HEK293 (cell line): ENCODE measurements at regions not wholly inside any gene's neighbourhood (a gene's known extent, or its start where the extent isn't known, plus 50 kb on each side); places are given as distances from the start of the nearest gene placed in this dataset.

Experiments
- CTCF ChIA-PET: fragments of 350-600 bp; formaldehyde crosslinking; extraction: SDS; loops from one replicate; lab custom pipeline; 2021; ENCODE audit warnings: antibody characterized with exemption; lab: Yijun Ruan, JAX
- POLR2A ChIA-PET: fragments of 300-600 bp; formaldehyde crosslinking; extraction: SDS; loops from one replicate; lab custom pipeline; 2020; ENCODE audit warnings: antibody characterized with exemption, inconsistent platforms; lab: Yijun Ruan, JAX
- H3K27ac ChIP-seq: fragments of 200-500 bp; sonication (Bioruptor generic); 2 replicates; pipeline ENCODE4 v1.5.1; 2014; ENCODE audit warnings: low read depth, low read length, control low read depth, inconsistent platforms; ENCODE audit errors: extremely low read depth
- H3K36me3 ChIP-seq, 2 experiments: fragments of 200-500 bp in 1 of 2; sonication (Bioruptor generic) in 1 of 2; 1 replicate in 1 of 2; 2 replicates in 1 of 2; pipeline ENCODE4 v1.5.1; 2014 to 2017; ENCODE audit warnings: inconsistent platforms in 2 of 2, low read length in 2 of 2; ENCODE audit not compliant: control insufficient read depth in 2 of 2, insufficient read depth in 1 of 2
- H3K4me1 ChIP-seq: fragments of 200-500 bp; sonication (Bioruptor generic); 2 replicates; pipeline ENCODE4 v1.5.1; 2014; ENCODE audit warnings: mild to moderate bottlenecking, low read length, inconsistent platforms; ENCODE audit not compliant: control insufficient read depth, insufficient read depth
- H3K4me3 ChIP-seq: 2 replicates; pipeline ENCODE4 v1.5.1; 2011; ENCODE audit warnings: low read depth, mild to moderate bottlenecking, control low read depth, low read length, moderate library complexity
- H3K9me3 ChIP-seq: fragments of 200-500 bp; sonication (Bioruptor generic); 2 replicates; pipeline ENCODE4 v1.5.1; 2014; ENCODE audit warnings: low read depth, low read length, inconsistent platforms; ENCODE audit not compliant: control insufficient read depth, insufficient read depth
- BCL11B ChIP-seq: fragments of 450-650 bp; formaldehyde crosslinking; IDR thresholded peaks from 2 replicates; pipeline ENCODE4 v1.5.1; 2016; ENCODE audit warnings: low read depth, missing biosample characterization, missing genetic modification characterization
- BCL6B ChIP-seq: fragments of 450-650 bp; formaldehyde crosslinking; IDR thresholded peaks from 2 replicates; pipeline ENCODE4 v1.5.1; 2017; ENCODE audit warnings: missing biosample characterization, missing genetic modification characterization
- KLF7 ChIP-seq: fragments of 450-650 bp; formaldehyde crosslinking; IDR thresholded peaks from 2 replicates; pipeline ENCODE4 v1.5.1; 2016; ENCODE audit warnings: missing biosample characterization, missing genetic modification characterization, borderline replicate concordance
- OVOL3 ChIP-seq: fragments of 450-650 bp; formaldehyde crosslinking; IDR thresholded peaks from 2 replicates; pipeline ENCODE4 v1.5.1; 2016; ENCODE audit warnings: missing biosample characterization, missing genetic modification characterization
- PRDM1 ChIP-seq: fragments of 450-650 bp; formaldehyde crosslinking; IDR thresholded peaks from 2 replicates; pipeline ENCODE4; 2016; ENCODE audit warnings: missing biosample characterization, missing genetic modification characterization
- ZFP3 ChIP-seq: fragments of 450-650 bp; formaldehyde crosslinking; IDR thresholded peaks from 2 replicates; pipeline ENCODE4 v1.5.1; 2016; ENCODE audit warnings: low read depth, missing biosample characterization, missing genetic modification characterization
- ZNF10 ChIP-seq: fragments of 450-650 bp; formaldehyde crosslinking; IDR thresholded peaks from 2 replicates; pipeline ENCODE4 v1.5.1; 2017; ENCODE audit warnings: missing biosample characterization, missing genetic modification characterization
- ZNF112 ChIP-seq: fragments of 450-650 bp; formaldehyde crosslinking; IDR thresholded peaks from 2 replicates; pipeline ENCODE4 v1.5.0; 2017; ENCODE audit warnings: missing biosample characterization, missing genetic modification characterization
- ZNF184 ChIP-seq: fragments of 450-650 bp; IDR thresholded peaks from 2 replicates; pipeline ENCODE4 v1.5.1; 2018; ENCODE audit warnings: missing biosample characterization, mild to moderate bottlenecking, missing genetic modification characterization
- ZNF202 ChIP-seq: fragments of 450-650 bp; formaldehyde crosslinking; IDR thresholded peaks from 2 replicates; pipeline ENCODE4 v1.5.1; 2016; ENCODE audit warnings: missing biosample characterization, missing genetic modification characterization, borderline replicate concordance
- ZNF221 ChIP-seq: fragments of 450-650 bp; formaldehyde crosslinking; IDR thresholded peaks from 2 replicates; pipeline ENCODE4 v1.5.1; 2017; ENCODE audit warnings: missing biosample characterization, missing genetic modification characterization, borderline replicate concordance
- ZNF248 ChIP-seq: fragments of 450-650 bp; formaldehyde crosslinking; IDR thresholded peaks from 2 replicates; pipeline ENCODE4 v1.5.1; 2017; ENCODE audit warnings: missing biosample characterization, missing genetic modification characterization
- ZNF350 ChIP-seq: fragments of 450-650 bp; formaldehyde crosslinking; IDR thresholded peaks from 2 replicates; pipeline ENCODE4 v1.5.0; 2017; ENCODE audit warnings: missing biosample characterization, mild to moderate bottlenecking, missing genetic modification characterization
- ZNF366 ChIP-seq: fragments of 450-650 bp; formaldehyde crosslinking; conservative IDR thresholded peaks from 2 replicates; pipeline ENCODE4 v1.5.1; 2016; ENCODE audit warnings: missing biosample characterization, missing genetic modification characterization
- ZNF416 ChIP-seq: fragments of 450-650 bp; formaldehyde crosslinking; IDR thresholded peaks from 2 replicates; pipeline ENCODE4 v1.5.1; 2016; ENCODE audit warnings: missing biosample characterization, missing genetic modification characterization
- ZNF433 ChIP-seq: fragments of 450-650 bp; formaldehyde crosslinking; IDR thresholded peaks from 2 replicates; pipeline ENCODE4 v1.5.1; 2016; ENCODE audit warnings: missing biosample characterization, missing genetic modification characterization, low read depth
- ZNF585B ChIP-seq: fragments of 450-650 bp; formaldehyde crosslinking; IDR thresholded peaks from 2 replicates; pipeline ENCODE4 v1.5.1; 2016; ENCODE audit warnings: missing biosample characterization, missing genetic modification characterization
- ZNF624 ChIP-seq: fragments of 450-650 bp; formaldehyde crosslinking; IDR thresholded peaks from 2 replicates; pipeline ENCODE4 v1.5.1; 2017; ENCODE audit warnings: missing biosample characterization, missing genetic modification characterization
- ZNF837 ChIP-seq: fragments of 450-650 bp; formaldehyde crosslinking; IDR thresholded peaks from 2 replicates; pipeline ENCODE4 v1.5.1; 2016; ENCODE audit warnings: missing biosample characterization, missing genetic modification characterization
- ZNF843 ChIP-seq: fragments of 450-650 bp; formaldehyde crosslinking; IDR thresholded peaks from 2 replicates; pipeline ENCODE4 v1.5.1; 2016; ENCODE audit warnings: missing biosample characterization, missing genetic modification characterization
- TF ChIP-seq, protein P1 (sequence below): fragments of 450-650 bp; formaldehyde crosslinking; IDR thresholded peaks from 2 replicates; pipeline ENCODE4 v1.5.1; 2016; ENCODE audit warnings: missing biosample characterization, missing genetic modification characterization

GRCh38 chr6:170225852-170226417 is 64.9 kb downstream of the DLL1 start:
- H3K27ac ChIP-seq, result no peak overlapping the region
- H3K9me3 ChIP-seq, result no peaks in the 10 kb centered on the region
- ChIA-PET CTCF (no interaction called here), POLR2A (no interaction called here)
- no peaks in the 10 kb centered on the region for H3K4me1 ChIP-seq
- H3K4me3 ChIP-seq, result no peak overlapping the region
- no peak for TF ChIP-seq ZNF366 (tag by site-specific recombination)
- no peak for TF ChIP-seq ZNF248 (tag by site-specific recombination)
- no peak for TF ChIP-seq ZNF433 (tag by site-specific recombination)
- no peak for TF ChIP-seq OVOL3 (tag by site-specific recombination)
- no peak for TF ChIP-seq ZNF10 (tag by site-specific recombination)
- TF ChIP-seq ZNF112, result no peak
- no peaks in the 10 kb centered on the region for H3K36me3 ChIP-seq

DNA sequence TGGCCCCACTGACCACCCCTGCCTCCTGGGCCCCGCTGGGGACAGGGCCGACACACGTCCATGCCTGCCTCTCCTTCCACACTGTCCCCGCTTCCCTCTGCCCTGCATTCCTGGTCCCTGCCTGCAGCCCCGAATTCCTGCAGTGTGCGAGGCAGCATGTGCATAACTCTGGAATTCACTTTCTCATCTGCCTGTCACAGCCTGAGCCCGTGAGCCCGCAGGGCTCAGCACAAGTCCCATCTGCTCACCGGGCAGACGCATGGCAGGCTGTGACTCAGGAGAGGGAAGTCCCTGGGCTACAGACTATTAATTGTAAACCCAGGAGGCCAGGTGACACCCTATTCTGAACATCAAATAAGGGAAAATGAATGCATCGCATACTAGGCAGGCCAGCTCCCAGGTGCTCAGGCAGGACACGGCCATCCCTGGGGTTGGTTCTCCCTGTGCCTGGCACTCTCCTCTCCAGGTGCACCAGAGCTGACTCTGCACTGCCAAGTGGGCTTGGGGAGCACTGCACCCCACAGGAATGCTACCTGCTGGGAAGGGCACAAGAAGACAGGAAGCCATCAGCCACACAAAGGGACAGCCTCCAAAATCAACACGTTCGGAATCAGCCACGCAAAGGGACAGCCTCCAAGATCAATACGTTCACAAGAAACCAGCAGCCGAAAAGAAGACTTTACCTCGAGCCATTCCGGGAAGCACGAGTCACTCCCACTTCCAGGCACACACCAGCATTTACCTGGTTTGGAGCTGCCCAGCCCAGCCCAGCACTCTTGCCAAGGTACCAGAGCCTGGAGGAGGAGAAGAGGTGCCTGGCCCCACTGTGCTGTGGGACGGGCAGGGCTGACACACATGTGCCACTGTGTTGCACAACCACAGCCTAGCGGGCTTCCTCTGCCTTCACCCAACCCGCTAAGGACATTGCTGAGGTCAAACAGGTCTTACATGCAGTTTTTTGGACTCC is 65.9 kb downstream of the DLL1 start:
- Histone ChIP-seq H3K27ac (no peak overlapping the region), H3K9me3 (no peaks in the 10 kb centered on the region), H3K36me3 (no peaks in the 10 kb centered on the region), H3K4me1 (no peaks in the 10 kb centered on the region), H3K4me3 (no peak overlapping the region)
- ChIA-PET CTCF (interaction anchor here (0.7 kb wide), 1 partner anchor 107 kb away, joined by 3 read pairs; no protein-coding TSS in a partner anchor), POLR2A (no interaction called here)
- TF ChIP-seq ZFP3 (tag by site-specific recombination), result no peak
- no peak for TF ChIP-seq ZNF350 (tag by site-specific recombination)
- no peak for TF ChIP-seq ZNF221 (tag by site-specific recombination)
- no peak for TF ChIP-seq ZNF837
- TF ChIP-seq BCL11B (tag by site-specific recombination), result no peak
- no peak for TF ChIP-seq PRDM1
- TF ChIP-seq, protein P1, sequence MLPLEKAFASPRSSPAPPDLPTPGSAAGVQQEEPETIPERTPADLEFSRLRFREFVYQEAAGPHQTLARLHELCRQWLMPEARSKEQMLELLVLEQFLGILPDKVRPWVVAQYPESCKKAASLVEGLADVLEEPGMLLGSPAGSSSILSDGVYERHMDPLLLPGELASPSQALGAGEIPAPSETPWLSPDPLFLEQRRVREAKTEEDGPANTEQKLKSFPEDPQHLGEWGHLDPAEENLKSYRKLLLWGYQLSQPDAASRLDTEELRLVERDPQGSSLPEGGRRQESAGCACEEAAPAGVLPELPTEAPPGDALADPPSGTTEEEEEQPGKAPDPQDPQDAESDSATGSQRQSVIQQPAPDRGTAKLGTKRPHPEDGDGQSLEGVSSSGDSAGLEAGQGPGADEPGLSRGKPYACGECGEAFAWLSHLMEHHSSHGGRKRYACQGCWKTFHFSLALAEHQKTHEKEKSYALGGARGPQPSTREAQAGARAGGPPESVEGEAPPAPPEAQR (tag by site-specific recombination), result no peak
- no peak for TF ChIP-seq ZNF184
- TF ChIP-seq ZNF585B, result no peak
- TF ChIP-seq, all 188 proteins: peak for 0

DNA sequence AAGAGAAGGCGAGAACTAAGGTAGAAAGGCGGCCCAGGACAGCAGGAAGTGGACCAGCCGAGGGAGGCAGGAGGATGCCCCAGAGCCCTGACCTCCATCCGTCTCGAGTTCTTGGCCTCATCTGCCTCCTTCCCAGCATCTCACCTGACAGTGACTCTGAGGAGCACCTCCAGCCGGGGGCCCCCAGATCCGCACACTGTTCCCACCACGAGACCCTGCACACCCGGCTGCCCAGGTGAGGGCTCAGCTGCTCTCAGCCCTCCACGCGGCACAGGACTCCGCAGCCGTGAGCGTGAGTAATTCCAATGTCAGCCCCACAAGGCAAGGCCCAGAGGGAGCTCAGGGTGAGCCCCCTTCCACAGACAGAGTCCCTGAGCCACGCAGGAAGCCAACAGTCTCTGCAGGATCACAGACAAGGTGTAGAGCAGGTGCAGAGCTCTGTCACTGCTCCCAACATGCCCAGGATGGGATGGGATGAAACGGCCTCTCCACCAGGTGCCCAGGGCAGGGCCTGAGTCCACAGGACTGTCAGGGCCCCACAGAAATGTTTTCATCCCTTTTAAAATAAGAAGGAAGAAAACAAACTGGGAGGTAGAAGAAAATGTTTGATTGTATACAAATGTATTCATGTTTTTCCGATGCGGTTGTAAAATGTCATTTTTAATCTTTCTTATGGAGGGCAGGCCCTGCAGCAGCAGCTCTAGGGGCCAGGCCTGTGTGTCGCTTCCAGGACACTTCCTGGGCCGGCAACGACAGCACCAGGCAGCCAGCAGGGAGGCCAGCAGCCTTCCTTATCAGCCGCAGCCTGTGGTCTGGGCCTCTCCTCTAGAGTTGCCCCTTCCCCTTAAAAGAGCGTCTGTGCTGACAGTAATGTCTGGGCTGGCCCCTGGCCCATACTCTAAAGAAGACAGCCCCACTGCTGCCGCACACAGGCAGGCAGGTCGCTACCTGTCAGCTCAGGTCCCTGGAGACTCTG is 66.9 kb downstream of the DLL1 start:
- Histone ChIP-seq H3K27ac (no peak overlapping the region), H3K9me3 (no peaks in the 10 kb centered on the region), H3K36me3 (no peaks in the 10 kb centered on the region), H3K4me3 (no peak overlapping the region), H3K4me1 (no peaks in the 10 kb centered on the region)
- ChIA-PET POLR2A (no interaction called here), CTCF (interaction anchor here (0.6 kb wide), 1 partner anchor 41 kb away, joined by 4 read pairs; no protein-coding TSS in a partner anchor)
- no peak for TF ChIP-seq ZNF416 (tag by site-specific recombination)
- TF ChIP-seq ZNF202 (tag by site-specific recombination), result no peak
- no peak for TF ChIP-seq KLF7
- no peak for TF ChIP-seq ZNF624 (tag by site-specific recombination)
- TF ChIP-seq BCL6B (tag by site-specific recombination), result no peak
- TF ChIP-seq ZNF843, result no peak
